B cell (primary cell): ENCODE measurements at regions not wholly inside any gene's neighbourhood (a gene's known extent, or its start where the extent isn't known, plus 50 kb on each side); places are given as distances from the start of the nearest gene placed in this dataset.

Experiments used
- ATAC-seq: fragments of 200-7000 bp; cut with Tn5 transposase; one replicate; pipeline ENCODE4 v1.10.0; 2021; ENCODE audit warnings: low read depth, mild to moderate bottlenecking, moderate number of reproducible peaks, moderate library complexity
- CTCF ChIA-PET: fragments of 350-600 bp; sonication (Branson Sonifier 250); formaldehyde crosslinking; loops from one replicate; lab custom pipeline; 2021; ENCODE audit warnings: antibody characterized with exemption, inconsistent platforms; lab: Charles Lee
- POLR2A ChIA-PET: fragments of 350-600 bp; sonication (Branson Sonifier 250); formaldehyde crosslinking; loops from one replicate; lab custom pipeline; 2021; ENCODE audit warnings: antibody characterized with exemption; lab: Charles Lee
- DNase-seq: peaks from one replicate; pipeline ENCODE4 v3.0.0; 2013
- H2AFZ ChIP-seq: 2 replicates; pipeline ENCODE4 v1.6.1; 2012; ENCODE audit warnings: mild to moderate bottlenecking, low read depth, low read length; ENCODE audit not compliant: insufficient read depth, poor library complexity, severe bottlenecking
- H3K27ac ChIP-seq, 2 donors: 1 replicate in 1 of 2; 2 replicates in 1 of 2; pipeline ENCODE4 v1.5.1; 2012 to 2013; ENCODE audit warnings: low read length in 2 of 2, mild to moderate bottlenecking in 2 of 2, moderate library complexity in 1 of 2
- H3K27me3 ChIP-seq, 4 experiments: fragments of 200-600 bp in 1 of 4; sonication (generic) in 1 of 4; replicated peaks in 1 of 4; 1 replicate in 2 of 4; 2 replicates in 2 of 4; pipeline versions ENCODE4 v1.6.1 to v1.7.0; 2013 to 2016; ENCODE audit warnings: low read length in 3 of 4, mild to moderate bottlenecking in 2 of 4, mixed read lengths in 1 of 4, moderate library complexity in 1 of 4; ENCODE audit not compliant: insufficient read depth in 4 of 4, control insufficient read depth in 3 of 4; ENCODE audit errors: control extremely low read depth in 1 of 4
- H3K36me3 ChIP-seq, 2 experiments: replicated peaks in 1 of 2; 1 replicate in 1 of 2; 2 replicates in 1 of 2; pipeline versions ENCODE4 v1.6.1 to v1.7.1; 2013; ENCODE audit warnings: low read length in 1 of 2; ENCODE audit not compliant: insufficient read depth in 2 of 2, control insufficient read depth in 1 of 2; ENCODE audit errors: control extremely low read depth in 1 of 2, extremely low read depth in 1 of 2
- H3K4me1 ChIP-seq, 2 donors: fragments of 200-600 bp in 1 of 2; sonication (generic) in 1 of 2; 1 replicate in 1 of 2; 2 replicates in 1 of 2; pipeline versions ENCODE4 v1.5.1 to v1.6.1; 2013 to 2017; ENCODE audit warnings: low read length in 2 of 2; ENCODE audit not compliant: control insufficient read depth in 2 of 2, insufficient read depth in 2 of 2
- H3K4me2 ChIP-seq: replicated peaks from 2 replicates; pipeline ENCODE3; 2012; ENCODE audit warnings: mild to moderate bottlenecking, low read depth, low read length; ENCODE audit not compliant: poor library complexity, severe bottlenecking
- H3K4me3 ChIP-seq, 5 experiments: fragments of 200-600 bp in 1 of 5; sonication (generic) in 1 of 5; 1 replicate in 3 of 5; 2 replicates in 2 of 5; pipeline versions ENCODE4 v1.5.1 to v1.7.0; 2011 to 2016; ENCODE audit warnings: low read length in 4 of 5, mild to moderate bottlenecking in 4 of 5, low read depth in 2 of 5, control low read depth in 1 of 5, moderate library complexity in 1 of 5; ENCODE audit not compliant: insufficient read depth in 1 of 5; ENCODE audit errors: control extremely low read depth in 1 of 5, extremely low read depth in 1 of 5
- H3K79me2 ChIP-seq: fragments of 200-600 bp; sonication (generic); one replicate; pipeline ENCODE4 v1.6.0; 2016; ENCODE audit warnings: low read length; ENCODE audit not compliant: control insufficient read depth, insufficient read depth
- H3K9ac ChIP-seq: fragments of 200-600 bp; sonication (generic); 2 replicates; pipeline ENCODE4 v1.6.1; 2017; ENCODE audit warnings: mild to moderate bottlenecking, low read length, moderate library complexity
- H3K9me3 ChIP-seq, 3 donors: one replicate each; pipeline versions ENCODE4 v1.6.1 to v1.7.1; 2013; ENCODE audit warnings: low read length in 2 of 3; ENCODE audit not compliant: control insufficient read depth in 2 of 3, insufficient read depth in 1 of 3; ENCODE audit errors: control extremely low read depth in 1 of 3
- H4K20me1 ChIP-seq: 2 replicates; pipeline ENCODE4 v1.6.0; 2012; ENCODE audit warnings: mild to moderate bottlenecking, low read length; ENCODE audit not compliant: insufficient read depth, control insufficient read depth, poor library complexity, severe bottlenecking
- H3K27ac Mint-ChIP-seq: one replicate; pipeline ENCODE4 v1.8.0; 2021; ENCODE audit warnings: mixed read lengths
- H3K27me3 Mint-ChIP-seq: one replicate; pipeline ENCODE4 v1.8.0; 2021; ENCODE audit warnings: mixed read lengths
- H3K4me1 Mint-ChIP-seq: one replicate; pipeline ENCODE4 v1.8.0; 2021; ENCODE audit warnings: mixed read lengths
- H3K4me3 Mint-ChIP-seq: one replicate; pipeline ENCODE4 v1.8.0; 2021; ENCODE audit warnings: mixed read lengths
- H3K9me3 Mint-ChIP-seq: one replicate; pipeline ENCODE4 v1.8.0; 2022; ENCODE audit warnings: mixed read lengths; ENCODE audit not compliant: insufficient read depth
- EZH2 ChIP-seq: IDR thresholded peaks from 2 replicates; pipeline ENCODE4 v1.6.1; 2012; ENCODE audit warnings: borderline replicate concordance, low read depth, mild to moderate bottlenecking, moderate library complexity, low read length; ENCODE audit not compliant: insufficient read depth, poor library complexity, severe bottlenecking
- WGBS: methylation state at CpG from one replicate; pipeline ENCODE4 v1.1.5; 2013; ENCODE audit warnings: missing lambda C conversion rate; ENCODE audit not compliant: insufficient coverage; 5-methylcytosine and 5-hydroxymethylcytosine counted together
- intact Hi-C: fragments of 100-400 bp; cut with micrococcal nuclease; formaldehyde crosslinking; loops from one replicate; pipeline ENCODE4 v1.10.0; 2022
- TF ChIP-seq, protein P1 (sequence below): fragments of 200-600 bp; IDR thresholded peaks from one replicate; pipeline ENCODE4 v1.8.0; 2022; ENCODE audit warnings: antibody characterized with exemption, mild to moderate bottlenecking

DNA sequence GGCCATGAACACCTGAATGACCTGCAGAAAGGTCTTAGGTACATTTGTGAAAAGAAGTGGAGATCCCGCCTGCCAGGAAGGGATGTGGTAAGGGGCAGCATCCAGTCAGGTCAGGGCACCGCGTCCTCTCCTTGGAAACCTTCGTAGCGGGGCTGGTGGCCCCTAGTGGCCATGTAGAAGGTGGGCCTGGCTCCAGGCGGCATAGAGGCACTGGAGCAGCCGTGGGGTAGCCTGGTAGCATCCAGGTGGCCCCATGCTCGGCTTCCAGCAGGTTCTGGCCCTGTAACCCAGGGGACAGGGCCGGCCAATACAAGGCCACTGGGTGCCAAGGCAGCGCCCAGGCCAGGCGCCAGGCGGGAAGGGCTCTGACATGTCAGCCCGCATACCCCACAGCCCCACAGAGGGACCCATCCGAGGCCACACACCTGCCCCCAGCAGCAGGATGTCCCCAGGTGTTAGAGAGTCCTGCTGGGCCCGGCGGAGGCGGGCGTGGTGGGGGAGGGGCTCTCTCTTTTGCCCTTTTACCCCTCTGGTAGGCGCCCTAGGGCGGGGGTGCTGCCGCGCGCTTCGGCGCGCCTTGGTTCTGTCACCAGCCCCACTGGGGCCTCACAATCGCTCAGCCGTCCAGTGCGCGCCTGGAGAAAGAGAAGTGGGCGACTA, 58.3 kb upstream of the SPATA31E1 start:
- Mint-ChIP-seq H3K27ac (no peak overlapping the region), H3K4me3 (no peak overlapping the region), H3K4me1 (no peaks in the 10 kb centered on the region), H3K9me3 (no peaks in the 10 kb centered on the region), H3K27me3 (no peaks in the 10 kb centered on the region)
- intact Hi-C loops, result no loop called here
- Histone ChIP-seq H3K9ac (no peak overlapping the region), H3K4me1 (no peaks in the 10 kb centered on the region), H3K4me2 (no peak overlapping the region), H3K27me3 (no peaks in the 10 kb centered on the region), H3K27ac (no peak overlapping the region), H2AFZ (no peak overlapping the region), H4K20me1 (no peaks in the 10 kb centered on the region), H3K9me3 (peaks cover 0 to 16% (median 0%) of the 10 kb centered on the region in 3 donors), H3K36me3 (no peaks in the 10 kb centered on the region), H3K79me2 (no peaks in the 10 kb centered on the region), H3K4me3 (no peak overlapping the region)
- ATAC-seq (no peak), DNase-seq (no peak)
- POLR2A ChIA-PET, result no interaction called here
- no peak for TF ChIP-seq EZH2
- TF ChIP-seq, protein P1, sequence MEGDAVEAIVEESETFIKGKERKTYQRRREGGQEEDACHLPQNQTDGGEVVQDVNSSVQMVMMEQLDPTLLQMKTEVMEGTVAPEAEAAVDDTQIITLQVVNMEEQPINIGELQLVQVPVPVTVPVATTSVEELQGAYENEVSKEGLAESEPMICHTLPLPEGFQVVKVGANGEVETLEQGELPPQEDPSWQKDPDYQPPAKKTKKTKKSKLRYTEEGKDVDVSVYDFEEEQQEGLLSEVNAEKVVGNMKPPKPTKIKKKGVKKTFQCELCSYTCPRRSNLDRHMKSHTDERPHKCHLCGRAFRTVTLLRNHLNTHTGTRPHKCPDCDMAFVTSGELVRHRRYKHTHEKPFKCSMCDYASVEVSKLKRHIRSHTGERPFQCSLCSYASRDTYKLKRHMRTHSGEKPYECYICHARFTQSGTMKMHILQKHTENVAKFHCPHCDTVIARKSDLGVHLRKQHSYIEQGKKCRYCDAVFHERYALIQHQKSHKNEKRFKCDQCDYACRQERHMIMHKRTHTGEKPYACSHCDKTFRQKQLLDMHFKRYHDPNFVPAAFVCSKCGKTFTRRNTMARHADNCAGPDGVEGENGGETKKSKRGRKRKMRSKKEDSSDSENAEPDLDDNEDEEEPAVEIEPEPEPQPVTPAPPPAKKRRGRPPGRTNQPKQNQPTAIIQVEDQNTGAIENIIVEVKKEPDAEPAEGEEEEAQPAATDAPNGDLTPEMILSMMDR, result no peak
- CTCF ChIA-PET, result no interaction called here
- 96% methylated on average over 30 of the region's 31 CpGs for WGBS

DNA sequence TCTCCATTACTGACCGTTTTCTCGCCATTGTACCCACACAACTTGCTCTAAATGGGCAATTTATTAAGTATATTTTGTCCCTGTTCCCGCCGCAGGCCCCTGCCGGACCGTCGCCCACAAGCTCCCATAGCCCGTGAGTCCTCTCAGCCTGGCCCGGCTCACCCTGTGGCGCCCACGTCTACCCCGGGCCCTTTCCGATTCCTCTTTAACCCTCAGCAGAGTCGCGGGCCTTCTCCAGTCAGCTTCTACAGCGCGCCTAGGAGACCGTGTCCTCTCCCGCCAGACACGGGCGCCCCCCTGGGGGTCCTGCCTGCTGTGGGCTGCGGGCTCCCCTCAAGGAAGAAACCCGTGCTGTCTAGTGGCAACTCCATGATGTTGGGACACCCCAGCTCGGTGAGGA, 57.8 kb upstream of the SPATA31E1 start:
- no peaks in the 10 kb centered on the region for H3K27me3 Mint-ChIP-seq
- H3K4me3 ChIP-seq, result no peak overlapping the region
- H3K9me3 ChIP-seq, result peaks cover 0 to 16% (median 0%) of the 10 kb centered on the region in 3 donors
- no peak overlapping the region for H3K27ac Mint-ChIP-seq
- WGBS, result 96% methylated on average over 22 of the region's 24 CpGs
- H3K4me2 ChIP-seq, result no peak overlapping the region
- no peak overlapping the region for H3K9ac ChIP-seq
- no peaks in the 10 kb centered on the region for H4K20me1 ChIP-seq
- ChIA-PET CTCF (no interaction called here), POLR2A (no interaction called here)
- intact Hi-C loops, result no loop called here
- TF ChIP-seq EZH2, result no peak
- TF ChIP-seq, protein P1, result no peak
- H3K36me3 ChIP-seq, result no peaks in the 10 kb centered on the region
- no peak overlapping the region for H3K4me3 Mint-ChIP-seq
- H3K79me2 ChIP-seq, result no peaks in the 10 kb centered on the region
- no peak overlapping the region for H2AFZ ChIP-seq
- DNase-seq (no peak), ATAC-seq (no peak)
- no peaks in the 10 kb centered on the region for H3K4me1 ChIP-seq
- H3K4me1 Mint-ChIP-seq, result no peaks in the 10 kb centered on the region
- no peaks in the 10 kb centered on the region for H3K27me3 ChIP-seq
- H3K9me3 Mint-ChIP-seq, result no peaks in the 10 kb centered on the region
- H3K27ac ChIP-seq, result no peak overlapping the region
